HEK293 (cell line): ENCODE measurements at regions not wholly inside any gene's neighbourhood (a gene's known extent, or its start where the extent isn't known, plus 50 kb on each side); places are given as distances from the start of the nearest gene placed in this dataset.

ENCODE experiments used
- CTCF ChIA-PET: fragments of 350-600 bp; formaldehyde crosslinking; extraction: SDS; loops from one replicate; lab custom pipeline; 2021; ENCODE audit warnings: antibody characterized with exemption; lab: Yijun Ruan, JAX
- POLR2A ChIA-PET: fragments of 300-600 bp; formaldehyde crosslinking; extraction: SDS; loops from one replicate; lab custom pipeline; 2020; ENCODE audit warnings: antibody characterized with exemption, inconsistent platforms; lab: Yijun Ruan, JAX
- H3K27ac ChIP-seq: fragments of 200-500 bp; sonication (Bioruptor generic); 2 replicates; pipeline ENCODE4 v1.5.1; 2014; ENCODE audit warnings: low read depth, low read length, control low read depth, inconsistent platforms; ENCODE audit errors: extremely low read depth
- H3K36me3 ChIP-seq, 2 experiments: fragments of 200-500 bp in 1 of 2; sonication (Bioruptor generic) in 1 of 2; 1 replicate in 1 of 2; 2 replicates in 1 of 2; pipeline ENCODE4 v1.5.1; 2014 to 2017; ENCODE audit warnings: inconsistent platforms in 2 of 2, low read length in 2 of 2; ENCODE audit not compliant: control insufficient read depth in 2 of 2, insufficient read depth in 1 of 2
- H3K4me1 ChIP-seq: fragments of 200-500 bp; sonication (Bioruptor generic); 2 replicates; pipeline ENCODE4 v1.5.1; 2014; ENCODE audit warnings: mild to moderate bottlenecking, low read length, inconsistent platforms; ENCODE audit not compliant: control insufficient read depth, insufficient read depth
- H3K4me3 ChIP-seq: 2 replicates; pipeline ENCODE4 v1.5.1; 2011; ENCODE audit warnings: low read depth, mild to moderate bottlenecking, control low read depth, low read length, moderate library complexity
- H3K9me3 ChIP-seq: fragments of 200-500 bp; sonication (Bioruptor generic); 2 replicates; pipeline ENCODE4 v1.5.1; 2014; ENCODE audit warnings: low read depth, low read length, inconsistent platforms; ENCODE audit not compliant: control insufficient read depth, insufficient read depth
- BCL11A ChIP-seq: fragments of 450-650 bp; formaldehyde crosslinking; IDR thresholded peaks from 2 replicates; pipeline ENCODE4 v1.5.1; 2016; ENCODE audit warnings: low read depth, missing biosample characterization, missing genetic modification characterization
- RBAK ChIP-seq: fragments of 450-650 bp; formaldehyde crosslinking; IDR thresholded peaks from 2 replicates; pipeline ENCODE4 v1.5.1; 2016; ENCODE audit warnings: missing biosample characterization, missing genetic modification characterization
- ZFP3 ChIP-seq: fragments of 450-650 bp; formaldehyde crosslinking; IDR thresholded peaks from 2 replicates; pipeline ENCODE4 v1.5.1; 2016; ENCODE audit warnings: low read depth, missing biosample characterization, missing genetic modification characterization
- ZFP37 ChIP-seq: fragments of 450-650 bp; formaldehyde crosslinking; IDR thresholded peaks from 2 replicates; pipeline ENCODE4 v1.5.1; 2016; ENCODE audit warnings: missing biosample characterization, missing genetic modification characterization
- ZFP69B ChIP-seq: fragments of 450-650 bp; formaldehyde crosslinking; IDR thresholded peaks from 2 replicates; pipeline ENCODE4 v1.5.1; 2016; ENCODE audit warnings: missing biosample characterization, missing genetic modification characterization
- ZNF221 ChIP-seq: fragments of 450-650 bp; formaldehyde crosslinking; IDR thresholded peaks from 2 replicates; pipeline ENCODE4 v1.5.1; 2017; ENCODE audit warnings: missing biosample characterization, missing genetic modification characterization, borderline replicate concordance
- ZNF223 ChIP-seq: fragments of 450-650 bp; formaldehyde crosslinking; IDR thresholded peaks from 2 replicates; pipeline ENCODE4 v1.5.1; 2016; ENCODE audit warnings: missing biosample characterization, missing genetic modification characterization
- ZNF274 ChIP-seq, 2 experiments: fragments of 200-500 bp in 1 of 2; fragments of 450-650 bp in 1 of 2; sonication (Bioruptor generic) in 1 of 2; formaldehyde crosslinking in 1 of 2; IDR thresholded peaks; 2 replicates each; pipeline versions ENCODE4 v1.5.1 to v1.6.1; 2014 to 2016; ENCODE audit warnings: borderline replicate concordance in 1 of 2, inconsistent platforms in 1 of 2, low read length in 1 of 2, missing biosample characterization in 1 of 2, missing genetic modification characterization in 1 of 2
- ZNF302 ChIP-seq: fragments of 450-650 bp; formaldehyde crosslinking; IDR thresholded peaks from 2 replicates; pipeline ENCODE4 v1.5.1; 2016; ENCODE audit warnings: missing biosample characterization, missing genetic modification characterization, low read depth
- ZNF311 ChIP-seq: fragments of 450-650 bp; formaldehyde crosslinking; IDR thresholded peaks from 2 replicates; pipeline ENCODE4 v1.5.1; 2017; ENCODE audit warnings: missing biosample characterization, missing genetic modification characterization, borderline replicate concordance
- ZNF354C ChIP-seq: fragments of 450-650 bp; formaldehyde crosslinking; IDR thresholded peaks from 2 replicates; pipeline ENCODE4 v1.5.1; 2016; ENCODE audit warnings: missing biosample characterization, missing genetic modification characterization, low read depth, borderline replicate concordance
- ZNF423 ChIP-seq: fragments of 450-650 bp; formaldehyde crosslinking; IDR thresholded peaks from 2 replicates; pipeline ENCODE4 v1.5.1; 2016; ENCODE audit warnings: missing biosample characterization, missing genetic modification characterization
- ZNF664 ChIP-seq: fragments of 450-650 bp; formaldehyde crosslinking; IDR thresholded peaks from 2 replicates; pipeline ENCODE4 v1.5.1; 2016; ENCODE audit warnings: missing biosample characterization, missing genetic modification characterization
- ZNF692 ChIP-seq: fragments of 450-650 bp; formaldehyde crosslinking; IDR thresholded peaks from 2 replicates; pipeline ENCODE4 v1.5.1; 2016; ENCODE audit warnings: missing biosample characterization, missing genetic modification characterization
- ZNF701 ChIP-seq: fragments of 450-650 bp; formaldehyde crosslinking; IDR thresholded peaks from 2 replicates; pipeline ENCODE4 v1.5.1; 2016; ENCODE audit warnings: missing biosample characterization, missing genetic modification characterization
- ZNF777 ChIP-seq: fragments of 450-650 bp; formaldehyde crosslinking; IDR thresholded peaks from 2 replicates; pipeline ENCODE4 v1.5.1; 2017; ENCODE audit warnings: missing biosample characterization, missing genetic modification characterization, borderline replicate concordance
- ZXDB ChIP-seq: fragments of 450-650 bp; formaldehyde crosslinking; IDR thresholded peaks from 2 replicates; pipeline ENCODE4 v1.5.1; 2016; ENCODE audit warnings: missing biosample characterization, missing genetic modification characterization
- TF ChIP-seq, protein P1 (sequence below): fragments of 450-650 bp; formaldehyde crosslinking; IDR thresholded peaks from 2 replicates; pipeline ENCODE4 v1.5.1; 2017; ENCODE audit warnings: missing biosample characterization, missing genetic modification characterization
- TF ChIP-seq, protein P2 (sequence below): fragments of 450-650 bp; formaldehyde crosslinking; IDR thresholded peaks from 2 replicates; pipeline ENCODE4 v1.5.1; 2016; ENCODE audit warnings: missing biosample characterization, missing genetic modification characterization

GRCh38 chrX:139085404-139085803, 373.9 kb upstream of the FGF13 start (continued):
- TF ChIP-seq, protein P1, sequence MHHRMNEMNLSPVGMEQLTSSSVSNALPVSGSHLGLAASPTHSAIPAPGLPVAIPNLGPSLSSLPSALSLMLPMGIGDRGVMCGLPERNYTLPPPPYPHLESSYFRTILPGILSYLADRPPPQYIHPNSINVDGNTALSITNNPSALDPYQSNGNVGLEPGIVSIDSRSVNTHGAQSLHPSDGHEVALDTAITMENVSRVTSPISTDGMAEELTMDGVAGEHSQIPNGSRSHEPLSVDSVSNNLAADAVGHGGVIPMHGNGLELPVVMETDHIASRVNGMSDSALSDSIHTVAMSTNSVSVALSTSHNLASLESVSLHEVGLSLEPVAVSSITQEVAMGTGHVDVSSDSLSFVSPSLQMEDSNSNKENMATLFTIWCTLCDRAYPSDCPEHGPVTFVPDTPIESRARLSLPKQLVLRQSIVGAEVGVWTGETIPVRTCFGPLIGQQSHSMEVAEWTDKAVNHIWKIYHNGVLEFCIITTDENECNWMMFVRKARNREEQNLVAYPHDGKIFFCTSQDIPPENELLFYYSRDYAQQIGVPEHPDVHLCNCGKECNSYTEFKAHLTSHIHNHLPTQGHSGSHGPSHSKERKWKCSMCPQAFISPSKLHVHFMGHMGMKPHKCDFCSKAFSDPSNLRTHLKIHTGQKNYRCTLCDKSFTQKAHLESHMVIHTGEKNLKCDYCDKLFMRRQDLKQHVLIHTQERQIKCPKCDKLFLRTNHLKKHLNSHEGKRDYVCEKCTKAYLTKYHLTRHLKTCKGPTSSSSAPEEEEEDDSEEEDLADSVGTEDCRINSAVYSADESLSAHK (tag by site-specific recombination) = no peak
- TF ChIP-seq ZFP3 (tag by site-specific recombination) = no peak
- no peak for TF ChIP-seq ZNF274 (IDR thresholded peaks at IDR 0.05; ENCODE audit: low read length)
- no peak for TF ChIP-seq ZNF274 (tag by site-specific recombination; IDR thresholded peaks at IDR 0.05; ENCODE audit: borderline replicate concordance)
- TF ChIP-seq, protein P2, sequence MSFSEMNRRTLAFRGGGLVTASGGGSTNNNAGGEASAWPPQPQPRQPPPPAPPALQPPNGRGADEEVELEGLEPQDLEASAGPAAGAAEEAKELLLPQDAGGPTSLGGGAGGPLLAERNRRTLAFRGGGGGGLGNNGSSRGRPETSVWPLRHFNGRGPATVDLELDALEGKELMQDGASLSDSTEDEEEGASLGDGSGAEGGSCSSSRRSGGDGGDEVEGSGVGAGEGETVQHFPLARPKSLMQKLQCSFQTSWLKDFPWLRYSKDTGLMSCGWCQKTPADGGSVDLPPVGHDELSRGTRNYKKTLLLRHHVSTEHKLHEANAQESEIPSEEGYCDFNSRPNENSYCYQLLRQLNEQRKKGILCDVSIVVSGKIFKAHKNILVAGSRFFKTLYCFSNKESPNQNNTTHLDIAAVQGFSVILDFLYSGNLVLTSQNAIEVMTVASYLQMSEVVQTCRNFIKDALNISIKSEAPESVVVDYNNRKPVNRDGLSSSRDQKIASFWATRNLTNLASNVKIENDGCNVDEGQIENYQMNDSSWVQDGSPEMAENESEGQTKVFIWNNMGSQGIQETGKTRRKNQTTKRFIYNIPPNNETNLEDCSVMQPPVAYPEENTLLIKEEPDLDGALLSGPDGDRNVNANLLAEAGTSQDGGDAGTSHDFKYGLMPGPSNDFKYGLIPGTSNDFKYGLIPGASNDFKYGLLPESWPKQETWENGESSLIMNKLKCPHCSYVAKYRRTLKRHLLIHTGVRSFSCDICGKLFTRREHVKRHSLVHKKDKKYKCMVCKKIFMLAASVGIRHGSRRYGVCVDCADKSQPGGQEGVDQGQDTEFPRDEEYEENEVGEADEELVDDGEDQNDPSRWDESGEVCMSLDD (tag by site-specific recombination) = no peak
- TF ChIP-seq RBAK (tag by site-specific recombination) = no peak
- no peak for TF ChIP-seq ZNF423 (tag by site-specific recombination)

GRCh38 chrX:139083191-139083590, 371.7 kb upstream of the FGF13 start:
- Histone ChIP-seq H3K4me1 (no peaks in the 10 kb centered on the region), H3K4me3 (no peak overlapping the region), H3K36me3 (no peaks in the 10 kb centered on the region), H3K9me3 (no peaks in the 10 kb centered on the region; the same call in 1 of the 2 replicates), H3K27ac (no peak overlapping the region)
- POLR2A ChIA-PET = no interaction called here
- TF ChIP-seq, protein P1 (tag by site-specific recombination) = no peak
- no peak for TF ChIP-seq ZNF664
- no peak for TF ChIP-seq BCL11A (tag by site-specific recombination)
- CTCF ChIA-PET = no interaction called here

DNA sequence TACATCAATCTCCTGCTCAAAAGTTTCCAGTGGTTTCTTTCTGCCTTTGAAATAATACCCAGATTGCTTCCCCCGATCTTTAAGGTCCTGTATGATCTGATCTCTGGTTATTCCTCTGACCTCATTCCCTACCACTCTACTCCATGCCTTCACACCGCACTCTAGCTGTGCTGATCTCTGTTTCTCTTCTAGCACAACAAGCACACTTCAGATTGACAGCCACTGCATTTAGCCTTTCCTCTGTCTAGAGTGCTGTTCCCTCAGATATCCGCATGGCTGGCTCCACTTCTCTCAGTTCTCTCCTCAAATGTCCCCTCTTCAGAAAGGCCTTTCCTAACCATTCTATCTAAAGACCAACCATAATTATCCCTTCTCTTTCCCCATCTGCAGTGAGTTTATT, 370.4 kb upstream of the FGF13 start:
- H3K4me1 ChIP-seq = peaks cover 4% of the 10 kb centered on the region; the same call in 1 of the 2 replicates
- H3K27ac ChIP-seq = no peak overlapping the region
- ChIA-PET CTCF (no interaction called here), POLR2A (no interaction called here)
- H3K9me3 ChIP-seq = no peaks in the 10 kb centered on the region
- no peak overlapping the region for H3K4me3 ChIP-seq
- no peak for TF ChIP-seq ZNF354C (tag by site-specific recombination)
- TF ChIP-seq ZNF274 (IDR thresholded peaks at IDR 0.05; ENCODE audit: low read length) = no peak
- no peak for TF ChIP-seq ZNF274 (tag by site-specific recombination; IDR thresholded peaks at IDR 0.05; ENCODE audit: borderline replicate concordance)
- TF ChIP-seq ZNF311 (tag by site-specific recombination) = no peak
- TF ChIP-seq ZNF221 (tag by site-specific recombination) = no peak
- no peak for TF ChIP-seq ZNF692 (tag by site-specific recombination)
- no peak for TF ChIP-seq ZFP69B (tag by site-specific recombination)
- TF ChIP-seq ZNF302 = no peak
- no peak for TF ChIP-seq ZXDB (tag by site-specific recombination)
- no peak for TF ChIP-seq ZNF777
- no peak for TF ChIP-seq ZNF701 (tag by site-specific recombination)
- no peak for TF ChIP-seq ZNF223
- no peak for TF ChIP-seq ZFP37 (tag by site-specific recombination)
- no peaks in the 10 kb centered on the region for H3K36me3 ChIP-seq
